Right forelimb (tissue), 1 donor: ENCODE measurements at regions not wholly inside any gene's neighbourhood (a gene's known extent, or its start where the extent isn't known, plus 50 kb on each side); places are given as distances from the start of the nearest gene placed in this dataset.

Experiments
- DNase-seq: peaks from one replicate; pipeline ENCODE4 v3.0.0-alpha.2; 2018

- no peak for DNase-seq
Observed at GRCh38 chrY:15510984-15511650, 986.8 kb downstream of the NLGN4Y start.

DNA sequence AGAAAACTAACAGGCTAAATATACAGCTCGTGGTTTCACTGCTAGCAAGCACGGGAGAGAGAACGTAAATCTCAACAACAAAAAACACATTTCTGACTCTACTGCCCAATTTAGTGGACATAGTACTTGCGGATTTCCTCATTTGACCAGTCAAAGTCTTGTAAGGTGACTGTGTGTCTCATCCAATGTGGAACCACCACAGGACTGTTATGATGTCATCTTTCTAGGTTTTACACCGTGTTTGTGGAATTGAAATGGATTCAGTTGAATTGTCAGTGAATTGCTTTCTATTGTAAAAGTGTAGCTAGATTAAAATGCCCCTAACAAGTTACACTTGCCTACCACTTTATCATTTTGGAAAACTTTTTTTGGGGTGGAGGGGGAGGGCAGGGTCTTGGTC lies 1010.8 kb downstream of the NLGN4Y start:
- no peak for DNase-seq

- no peak for DNase-seq
Observed at GRCh38 chrY:15535784-15536511, 1011.6 kb downstream of the NLGN4Y start.

DNA sequence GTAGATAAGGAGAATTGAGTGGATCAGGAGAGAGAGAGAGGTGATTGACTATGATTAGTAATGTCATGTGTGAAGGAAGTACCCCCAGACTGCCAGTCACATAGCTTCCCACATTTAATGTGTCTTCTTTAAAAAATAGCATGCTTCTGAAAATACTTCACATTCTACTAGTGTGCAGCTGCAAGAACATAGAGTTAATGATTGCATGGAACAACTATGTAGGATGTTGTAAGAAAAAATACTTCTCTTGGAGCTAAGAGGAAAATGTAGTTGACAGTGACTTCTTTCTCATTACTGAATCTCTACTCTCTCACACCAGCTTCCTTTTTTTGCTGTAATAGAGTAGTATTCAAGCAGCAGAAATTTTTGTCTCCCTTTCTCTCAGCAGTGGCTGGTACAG lies 1016.2 kb downstream of the NLGN4Y start:
- DNase-seq, result no peak

- no peak for DNase-seq
Observed at GRCh38 chrY:15546177-15546754, 1021.9 kb downstream of the NLGN4Y start.

DNA sequence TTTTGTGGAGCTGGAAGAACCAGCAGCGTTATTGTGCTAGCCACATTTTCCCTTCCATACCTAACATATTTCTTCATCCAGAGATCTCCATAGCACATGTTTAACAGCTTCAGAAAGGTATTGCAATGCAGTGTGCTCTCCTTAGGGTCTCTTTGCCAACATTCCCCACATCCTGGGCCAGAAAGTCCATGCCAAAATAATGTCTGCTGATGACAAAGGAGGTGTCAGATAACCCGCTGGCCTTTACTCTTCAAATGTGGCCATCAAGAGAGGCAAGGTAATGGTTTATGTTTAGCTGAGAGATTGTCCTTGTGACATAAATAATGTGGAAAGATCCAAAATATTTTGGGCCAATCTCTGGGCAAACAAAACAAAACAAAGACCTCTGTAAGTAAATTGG lies 1027.7 kb downstream of the NLGN4Y start:
- no peak for DNase-seq

DNA sequence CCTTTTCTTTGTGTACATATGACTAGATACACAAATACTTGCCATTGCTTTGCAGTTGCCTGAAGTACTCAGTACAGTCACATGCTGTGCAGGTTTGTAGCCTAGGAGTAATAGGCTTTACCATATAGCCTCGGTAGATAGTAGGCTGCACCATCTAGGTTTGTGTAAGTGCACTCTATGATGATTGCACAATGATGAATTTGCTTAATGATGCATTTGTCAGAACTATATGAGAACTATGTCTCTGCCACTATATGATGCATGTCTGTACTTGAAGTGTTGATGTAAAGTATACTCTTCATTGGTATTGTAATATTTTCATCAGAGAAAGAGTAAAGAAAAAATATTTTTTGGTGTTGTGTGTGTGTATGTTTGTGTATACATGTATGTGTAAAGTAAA lies 1030.7 kb downstream of the NLGN4Y start:
- no peak for DNase-seq

GRCh38 chrY:15559169-15559568 lies 1034.8 kb downstream of the NLGN4Y start:
- DNase-seq, result no peak

- DNase-seq, result no peak
Observed at GRCh38 chrY:15560840-15561239, 1036.5 kb downstream of the NLGN4Y start.

DNA sequence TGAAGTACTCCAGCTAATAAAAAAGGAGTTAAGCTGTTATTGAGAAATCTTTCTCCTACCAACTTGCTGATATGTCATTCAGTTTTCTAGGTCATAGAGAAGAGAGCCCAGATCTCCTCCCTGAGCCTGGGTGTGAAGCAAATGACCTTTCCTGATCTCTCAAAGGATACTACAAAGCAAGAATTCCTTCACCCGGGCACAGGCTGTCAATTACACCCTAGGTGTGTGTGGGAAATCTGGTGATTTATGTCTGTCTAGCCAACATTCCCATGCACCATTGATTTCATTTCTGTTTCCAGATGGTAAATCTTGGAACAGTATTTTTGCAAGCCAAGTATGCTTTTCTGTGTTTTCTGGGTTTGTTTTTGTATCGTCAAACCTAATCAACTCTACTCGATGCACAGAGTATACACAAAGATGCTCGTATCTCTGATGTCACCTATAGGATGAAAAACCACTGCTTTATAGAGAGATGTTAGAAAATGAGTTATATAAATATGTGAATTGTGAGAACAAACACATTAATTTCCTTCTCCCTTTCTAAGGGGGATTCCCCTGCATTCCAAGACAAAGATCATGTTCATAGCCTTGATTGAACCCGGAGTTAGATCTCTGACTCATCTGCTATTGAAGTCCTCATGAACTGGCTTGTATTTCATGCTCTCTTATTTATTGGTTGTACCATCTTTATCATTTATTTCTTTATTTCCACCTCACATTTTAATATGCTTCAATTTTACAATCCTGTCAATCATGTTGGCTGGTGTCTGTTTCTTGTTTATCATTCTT lies 1037.4 kb downstream of the NLGN4Y start:
- DNase-seq, result no peak

DNA sequence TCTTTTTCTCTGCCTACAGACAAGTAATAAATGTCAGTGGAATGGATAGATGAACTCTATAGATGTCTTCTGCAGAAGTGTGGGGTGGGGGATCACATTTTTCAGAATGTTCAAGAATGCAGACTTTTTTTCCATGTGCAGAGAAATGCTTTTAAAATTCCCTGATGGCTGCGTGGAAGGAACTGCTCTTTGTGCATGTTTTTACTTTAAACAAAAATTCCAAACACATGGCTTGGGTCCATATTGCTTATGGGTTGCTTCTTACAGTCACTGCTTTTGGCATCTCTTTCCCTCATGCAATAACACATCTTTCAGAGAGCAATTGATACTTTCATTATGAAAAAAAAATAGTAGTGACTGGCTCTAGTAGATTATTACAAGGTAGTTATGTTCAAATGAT lies 1053.6 kb downstream of the NLGN4Y start:
- no peak for DNase-seq

GRCh38 chrY:15578761-15579160 lies 1054.4 kb downstream of the NLGN4Y start:
- DNase-seq, result no peak

DNA sequence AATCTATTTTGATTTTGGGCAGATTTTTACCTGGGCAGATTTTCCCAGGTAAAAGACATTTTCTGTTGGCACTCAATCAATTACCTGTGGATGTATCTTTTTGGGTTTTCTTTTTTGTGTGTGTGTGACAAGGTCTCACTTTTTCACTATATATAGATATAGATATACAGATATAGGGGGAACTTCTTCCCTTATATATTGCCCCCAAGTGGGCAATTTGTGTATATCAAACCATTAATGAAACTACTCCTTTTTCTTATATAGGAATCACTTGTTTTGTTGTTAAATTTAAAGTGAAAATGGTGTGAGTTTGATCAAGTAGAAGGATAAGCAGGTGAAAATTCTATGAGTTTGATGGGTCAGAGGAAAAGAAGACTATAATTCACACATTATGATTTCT lies 1054.9 kb downstream of the NLGN4Y start:
- DNase-seq, result no peak

DNA sequence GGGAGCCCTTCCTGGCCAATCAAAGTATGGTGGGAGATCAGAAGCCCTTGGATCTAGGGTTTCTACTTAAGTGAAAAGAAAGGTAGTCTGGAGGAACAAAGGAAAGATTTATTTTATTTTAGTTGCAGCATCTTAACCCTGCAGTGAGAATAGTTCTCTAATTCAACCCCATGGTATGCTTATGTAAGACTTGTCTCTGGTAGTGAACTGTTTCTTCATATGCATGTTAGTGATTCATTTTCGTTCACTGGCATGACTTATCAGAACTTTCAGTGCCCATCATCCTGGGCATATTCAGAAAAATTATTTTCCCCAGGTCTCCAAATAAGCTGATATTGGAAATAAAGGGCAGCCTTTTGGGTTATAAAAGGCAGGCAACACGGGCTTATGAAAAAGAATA lies 1058.8 kb downstream of the NLGN4Y start:
- DNase-seq, result no peak

DNA sequence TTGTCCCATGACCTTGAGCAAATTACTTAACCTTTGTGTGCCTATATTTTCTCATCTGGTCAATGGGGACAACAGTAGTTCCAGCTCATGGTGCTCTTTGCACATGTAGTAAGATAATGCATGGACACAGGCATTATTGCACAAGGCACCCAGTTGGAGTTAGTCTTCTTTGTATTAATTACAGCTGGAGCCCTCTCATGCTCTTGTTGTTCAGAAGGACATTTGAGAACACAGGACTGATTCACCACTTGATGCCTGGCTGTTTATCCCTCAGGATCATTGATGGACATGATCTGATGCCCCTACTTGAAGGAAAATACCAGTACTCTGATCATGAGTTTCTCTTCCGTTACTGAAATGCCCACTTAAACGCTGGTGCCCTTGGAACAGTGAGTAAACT lies 1068.6 kb downstream of the NLGN4Y start:
- DNase-seq, result no peak

DNA sequence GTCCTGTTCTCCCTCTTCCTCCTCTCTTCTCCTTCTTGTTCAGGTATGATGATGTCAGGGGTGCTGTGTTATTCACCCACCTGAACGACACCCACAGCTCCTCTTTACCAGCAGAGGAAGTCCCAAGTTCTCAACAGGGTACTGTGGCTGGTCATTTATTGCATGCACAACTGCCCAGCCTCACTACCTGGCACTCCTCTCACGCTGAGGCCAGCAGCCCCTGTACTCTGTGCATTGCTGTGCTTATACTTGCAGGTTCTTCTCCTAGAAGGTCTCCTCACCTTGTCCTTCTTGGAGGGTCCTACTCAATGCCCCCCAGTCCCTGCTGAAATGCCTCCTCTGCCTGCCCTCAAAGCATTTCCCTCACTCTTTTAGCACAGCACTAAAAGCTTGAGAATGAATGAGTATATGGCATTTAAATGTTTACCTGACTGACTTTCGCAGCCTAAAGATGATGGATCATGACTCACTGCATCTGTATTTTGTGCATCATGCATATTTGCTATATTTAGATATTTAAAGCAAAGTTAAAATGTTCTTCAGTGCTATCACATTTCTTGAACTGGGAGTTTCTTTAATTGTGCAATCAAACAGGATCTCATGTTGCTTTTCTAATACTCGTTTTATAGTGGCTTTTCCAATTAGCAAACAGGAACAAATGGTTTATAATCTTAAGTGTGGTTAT lies 1069.3 kb downstream of the NLGN4Y start:
- no peak for DNase-seq

DNA sequence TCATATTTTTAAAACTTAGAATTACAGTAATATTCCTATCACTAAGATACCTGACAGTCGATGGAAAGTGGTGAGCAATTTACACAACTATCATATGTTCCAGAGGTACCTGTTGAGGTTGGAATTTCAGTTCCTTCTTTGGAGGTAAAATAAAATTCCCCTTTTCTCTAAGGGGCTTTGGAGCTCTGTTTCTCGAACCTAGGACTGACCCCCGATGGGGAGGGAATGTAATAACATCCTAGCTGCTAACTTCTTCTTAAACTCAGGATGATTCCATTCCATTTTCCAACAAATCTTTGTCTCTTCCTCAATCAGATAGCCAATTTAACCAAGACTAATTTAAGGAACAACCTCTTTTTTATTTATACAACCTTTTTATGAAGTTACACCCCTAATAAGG lies 1069.8 kb downstream of the NLGN4Y start:
- DNase-seq, result no peak

- no peak for DNase-seq
Observed at GRCh38 chrY:15600565-15600964, 1076.2 kb downstream of the NLGN4Y start.

DNA sequence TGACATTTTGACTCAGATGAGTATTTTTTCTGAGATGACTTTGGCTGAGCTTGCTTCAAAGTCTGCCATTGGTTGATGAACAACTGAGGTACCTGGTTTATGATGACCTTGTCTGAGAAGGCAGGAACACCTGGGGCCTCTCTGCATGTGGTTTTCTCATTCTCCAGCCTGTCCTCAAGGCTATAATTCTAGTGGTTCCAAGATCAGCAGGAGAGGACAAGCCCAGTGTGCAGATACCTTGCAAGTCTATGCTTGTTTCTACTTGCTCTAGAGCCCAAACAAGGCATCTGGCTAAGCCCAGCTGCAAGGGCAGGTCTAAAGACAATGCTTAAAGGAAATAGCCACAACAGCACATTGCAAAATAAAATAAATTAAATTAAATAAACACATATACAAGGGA lies 1100.0 kb downstream of the NLGN4Y start:
- no peak for DNase-seq

DNA sequence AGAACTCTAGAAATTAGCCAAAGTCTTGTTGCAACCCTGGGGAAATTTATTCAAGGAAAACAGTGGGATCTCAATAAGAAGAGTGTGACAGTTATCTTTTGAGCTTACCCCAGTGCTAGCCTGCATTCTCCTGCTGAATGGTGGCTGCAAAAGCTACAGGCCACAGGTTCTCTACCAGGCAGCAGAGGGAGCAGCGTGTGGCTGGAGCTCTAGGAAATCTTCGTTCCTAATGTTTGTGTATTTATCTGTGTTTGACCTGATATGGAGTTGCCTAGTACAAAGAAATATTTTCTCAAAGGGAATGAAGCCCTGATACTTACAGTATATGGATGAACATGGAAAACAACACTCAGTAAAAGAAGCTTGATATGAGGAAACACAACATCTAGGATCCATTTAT lies 1100.6 kb downstream of the NLGN4Y start:
- DNase-seq, result no peak

- DNase-seq, result no peak
Observed at GRCh38 chrY:15648198-15648597, 1123.9 kb downstream of the NLGN4Y start.

DNA sequence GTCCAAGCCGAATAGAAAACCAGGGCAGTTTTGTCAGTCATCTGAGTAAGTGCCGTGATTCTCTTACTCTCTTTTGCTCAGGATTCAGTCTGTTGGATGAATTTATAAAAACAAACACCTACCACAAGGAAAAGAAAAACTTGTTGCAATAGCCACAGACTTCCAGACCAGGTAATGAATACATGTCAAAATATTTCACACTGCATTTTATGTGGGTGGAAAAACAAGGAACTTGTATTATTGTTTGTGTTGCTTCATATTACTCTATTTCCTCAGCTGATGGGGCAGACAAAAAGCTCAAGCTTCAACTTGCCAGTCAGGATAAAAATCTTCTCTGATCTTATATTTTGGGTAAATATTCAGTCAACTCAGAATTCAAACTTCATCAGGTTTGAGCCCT lies 1125.7 kb downstream of the NLGN4Y start:
- no peak for DNase-seq

GRCh38 chrY:15688531-15688930 lies 1164.2 kb downstream of the NLGN4Y start:
- DNase-seq, result no peak
